Duodenal mucosa (tissue), 2 donors: ENCODE measurements at regions not wholly inside any gene's neighbourhood (a gene's known extent, or its start where the extent isn't known, plus 50 kb on each side); places are given as distances from the start of the nearest gene placed in this dataset.

Source experiments
- H3K27ac ChIP-seq: one replicate; pipeline ENCODE4 v1.7.0; 2013; ENCODE audit warnings: low read depth, low read length
- H3K27me3 ChIP-seq, 2 donors: one replicate each; pipeline ENCODE4 v1.7.0; 2013; ENCODE audit warnings: low read length in 2 of 2, control low read depth in 1 of 2; ENCODE audit not compliant: insufficient read depth in 2 of 2, control insufficient read depth in 1 of 2
- H3K36me3 ChIP-seq, 2 donors: one replicate each; pipeline ENCODE4 v1.7.0; 2013; ENCODE audit warnings: low read length in 2 of 2, control low read depth in 1 of 2; ENCODE audit not compliant: insufficient read depth in 2 of 2, control insufficient read depth in 1 of 2
- H3K4me1 ChIP-seq, 2 donors: one replicate each; pipeline ENCODE4 v1.7.0; 2013; ENCODE audit warnings: low read length in 2 of 2, control low read depth in 1 of 2; ENCODE audit not compliant: insufficient read depth in 2 of 2, control insufficient read depth in 1 of 2
- H3K4me3 ChIP-seq, 2 donors: one replicate each; pipeline ENCODE4 v1.7.0; 2013; ENCODE audit warnings: low read length in 2 of 2, low read depth in 1 of 2
- H3K9ac ChIP-seq, 2 donors: one replicate each; pipeline ENCODE4 v1.7.0; 2013; ENCODE audit warnings: low read length in 2 of 2, low read depth in 1 of 2
- H3K9me3 ChIP-seq, 2 donors: one replicate each; pipeline ENCODE4 v1.7.0; 2013; ENCODE audit warnings: low read length in 2 of 2, control low read depth in 1 of 2; ENCODE audit not compliant: control insufficient read depth in 1 of 2

- Histone ChIP-seq H3K27ac (no peak overlapping the region), H3K4me3 (no peak overlapping the region), H3K27me3 (no peaks in the 10 kb centered on the region), H3K9me3 (no peaks in the 10 kb centered on the region), H3K36me3 (no peaks in the 10 kb centered on the region), H3K4me1 (no peaks in the 10 kb centered on the region), H3K9ac (no peak overlapping the region)
Observed at GRCh38 chr11:37666960-37667359, 1068.9 kb upstream of the RAG2 start.

GRCh38 chr11:37657645-37658044, 1059.6 kb upstream of the RAG2 start:
- Histone ChIP-seq H3K4me3 (no peak overlapping the region), H3K9me3 (no peaks in the 10 kb centered on the region), H3K36me3 (no peaks in the 10 kb centered on the region), H3K27ac (no peak overlapping the region), H3K9ac (no peak overlapping the region), H3K4me1 (no peaks in the 10 kb centered on the region), H3K27me3 (no peaks in the 10 kb centered on the region)

GRCh38 chr11:37647767-37648166, 1049.7 kb upstream of the RAG2 start:
- H3K9ac ChIP-seq = no peak overlapping the region
- H3K36me3 ChIP-seq = no peaks in the 10 kb centered on the region
- peaks cover 0 to 7% of the 10 kb centered on the region in 2 donors for H3K4me1 ChIP-seq
- no peaks in the 10 kb centered on the region for H3K9me3 ChIP-seq
- no peak overlapping the region for H3K4me3 ChIP-seq
- no peak overlapping the region for H3K27ac ChIP-seq
- no peaks in the 10 kb centered on the region for H3K27me3 ChIP-seq

GRCh38 chr11:37643968-37644367, 1045.9 kb upstream of the RAG2 start:
- Histone ChIP-seq H3K4me1 (peaks cover 0 to 7% of the 10 kb centered on the region in 2 donors), H3K36me3 (no peaks in the 10 kb centered on the region), H3K4me3 (no peak overlapping the region)

GRCh38 chr11:37642296-37642695, 1044.3 kb upstream of the RAG2 start:
- no peak overlapping the region for H3K4me3 ChIP-seq
- no peak overlapping the region for H3K27ac ChIP-seq
- no peaks in the 10 kb centered on the region for H3K27me3 ChIP-seq
- H3K36me3 ChIP-seq = no peaks in the 10 kb centered on the region
- H3K9me3 ChIP-seq = no peaks in the 10 kb centered on the region
- H3K4me1 ChIP-seq = peaks cover 0 to 7% of the 10 kb centered on the region in 2 donors
- H3K9ac ChIP-seq = no peak overlapping the region

More at GRCh38 chr11:37643968-37644367, 1045.9 kb upstream of the RAG2 start:
- H3K9me3 ChIP-seq = no peaks in the 10 kb centered on the region
- H3K27me3 ChIP-seq = no peaks in the 10 kb centered on the region
- no peak overlapping the region for H3K27ac ChIP-seq
- no peak overlapping the region for H3K9ac ChIP-seq

- H3K27ac ChIP-seq = no peak overlapping the region
- H3K9ac ChIP-seq = no peak overlapping the region
- H3K36me3 ChIP-seq = no peaks in the 10 kb centered on the region
- no peak overlapping the region for H3K4me3 ChIP-seq
- no peaks in the 10 kb centered on the region for H3K9me3 ChIP-seq
- no peaks in the 10 kb centered on the region for H3K27me3 ChIP-seq
- no peaks in the 10 kb centered on the region for H3K4me1 ChIP-seq
Observed at GRCh38 chr11:37632748-37633147, 1034.7 kb upstream of the RAG2 start.

- H3K9ac ChIP-seq = no peak overlapping the region
- no peaks in the 10 kb centered on the region for H3K4me1 ChIP-seq
- no peak overlapping the region for H3K4me3 ChIP-seq
- H3K36me3 ChIP-seq = no peaks in the 10 kb centered on the region
- H3K27ac ChIP-seq = no peak overlapping the region
- no peaks in the 10 kb centered on the region for H3K9me3 ChIP-seq
- no peaks in the 10 kb centered on the region for H3K27me3 ChIP-seq
Observed at GRCh38 chr11:37630866-37631265, 1032.8 kb upstream of the RAG2 start.

GRCh38 chr11:37623778-37624177, 1025.7 kb upstream of the RAG2 start:
- no peak overlapping the region for H3K4me3 ChIP-seq
- H3K36me3 ChIP-seq = no peaks in the 10 kb centered on the region
- H3K9ac ChIP-seq = no peak overlapping the region
- H3K4me1 ChIP-seq = no peaks in the 10 kb centered on the region
- no peaks in the 10 kb centered on the region for H3K9me3 ChIP-seq
- no peak overlapping the region for H3K27ac ChIP-seq
- no peaks in the 10 kb centered on the region for H3K27me3 ChIP-seq

GRCh38 chr11:37621662-37622061, 1023.6 kb upstream of the RAG2 start:
- H3K4me1 ChIP-seq = no peaks in the 10 kb centered on the region
- H3K4me3 ChIP-seq = no peak overlapping the region
- H3K9me3 ChIP-seq = no peaks in the 10 kb centered on the region
- no peak overlapping the region for H3K27ac ChIP-seq
- no peaks in the 10 kb centered on the region for H3K36me3 ChIP-seq
- H3K27me3 ChIP-seq = no peaks in the 10 kb centered on the region
- H3K9ac ChIP-seq = no peak overlapping the region

GRCh38 chr11:37616291-37616690, 1018.3 kb upstream of the RAG2 start:
- Histone ChIP-seq H3K27ac (no peak overlapping the region), H3K4me1 (no peaks in the 10 kb centered on the region), H3K36me3 (no peaks in the 10 kb centered on the region), H3K27me3 (no peaks in the 10 kb centered on the region), H3K9me3 (no peaks in the 10 kb centered on the region), H3K4me3 (no peak overlapping the region), H3K9ac (no peak overlapping the region)

- no peak overlapping the region for H3K27ac ChIP-seq
- H3K9me3 ChIP-seq = no peaks in the 10 kb centered on the region
- no peak overlapping the region for H3K9ac ChIP-seq
- H3K4me3 ChIP-seq = no peak overlapping the region
- no peaks in the 10 kb centered on the region for H3K36me3 ChIP-seq
- no peaks in the 10 kb centered on the region for H3K27me3 ChIP-seq
- H3K4me1 ChIP-seq = no peaks in the 10 kb centered on the region
Observed at GRCh38 chr11:37613031-37613430, 1015.0 kb upstream of the RAG2 start.
